K562 (cell line): ENCODE measurements at regions not wholly inside any gene's neighbourhood (a gene's known extent, or its start where the extent isn't known, plus 50 kb on each side); places are given as distances from the start of the nearest gene placed in this dataset.
A peak's percentile ranks its signal among the peaks of the same experiment; 100 is the strongest.

ENCODE experiments used
- GATAD2A ChIP-seq: fragments of 450-650 bp; IDR thresholded peaks from 2 replicates; pipeline ENCODE4 v1.6.1; 2017
- MTA3 ChIP-seq: fragments of 450-650 bp; formaldehyde crosslinking; IDR thresholded peaks from 2 replicates; pipeline ENCODE4 v1.6.1; 2017; ENCODE audit warnings: mild to moderate bottlenecking, borderline replicate concordance
- NUFIP1 ChIP-seq: fragments of 450-650 bp; IDR thresholded peaks from 2 replicates; pipeline ENCODE4 v1.6.1; 2018; ENCODE audit not compliant: partially characterized antibody
- ZNF143 ChIP-seq: sonication (generic); formaldehyde crosslinking; IDR thresholded peaks from 2 replicates; pipeline ENCODE4 v1.9.0; 2022; ENCODE audit warnings: mild to moderate bottlenecking, missing genetic modification reagents
- ZNF766 ChIP-seq: fragments of 200-800 bp; sonication (Bioruptor generic); conservative IDR thresholded peaks from 2 replicates; pipeline ENCODE4 v1.6.1; 2016; ENCODE audit warnings: missing genetic modification characterization, missing compliant biosample characterization
- TF ChIP-seq, protein P1 (sequence below): fragments of 450-650 bp; IDR thresholded peaks from 2 replicates; pipeline ENCODE4 v1.6.1; 2018; ENCODE audit not compliant: partially characterized antibody
- TF ChIP-seq, protein P2 (sequence below): sonication (generic); formaldehyde crosslinking; IDR thresholded peaks from 2 replicates; pipeline ENCODE4 v1.8.0; 2022; ENCODE audit warnings: mild to moderate bottlenecking, missing genetic modification reagents
- TF ChIP-seq, protein P3 (sequence below): fragments of 450-650 bp; IDR thresholded peaks from 2 replicates; pipeline ENCODE4 v1.6.1; 2016; ENCODE audit warnings: mild to moderate bottlenecking, moderate library complexity
- TF ChIP-seq, protein P4 (sequence below): fragments of 250-450 bp; sonication (Bioruptor Pico); IDR thresholded peaks from 2 replicates; pipeline ENCODE4 v1.9.0; 2021; ENCODE audit warnings: mild to moderate bottlenecking, inconsistent platforms

DNA sequence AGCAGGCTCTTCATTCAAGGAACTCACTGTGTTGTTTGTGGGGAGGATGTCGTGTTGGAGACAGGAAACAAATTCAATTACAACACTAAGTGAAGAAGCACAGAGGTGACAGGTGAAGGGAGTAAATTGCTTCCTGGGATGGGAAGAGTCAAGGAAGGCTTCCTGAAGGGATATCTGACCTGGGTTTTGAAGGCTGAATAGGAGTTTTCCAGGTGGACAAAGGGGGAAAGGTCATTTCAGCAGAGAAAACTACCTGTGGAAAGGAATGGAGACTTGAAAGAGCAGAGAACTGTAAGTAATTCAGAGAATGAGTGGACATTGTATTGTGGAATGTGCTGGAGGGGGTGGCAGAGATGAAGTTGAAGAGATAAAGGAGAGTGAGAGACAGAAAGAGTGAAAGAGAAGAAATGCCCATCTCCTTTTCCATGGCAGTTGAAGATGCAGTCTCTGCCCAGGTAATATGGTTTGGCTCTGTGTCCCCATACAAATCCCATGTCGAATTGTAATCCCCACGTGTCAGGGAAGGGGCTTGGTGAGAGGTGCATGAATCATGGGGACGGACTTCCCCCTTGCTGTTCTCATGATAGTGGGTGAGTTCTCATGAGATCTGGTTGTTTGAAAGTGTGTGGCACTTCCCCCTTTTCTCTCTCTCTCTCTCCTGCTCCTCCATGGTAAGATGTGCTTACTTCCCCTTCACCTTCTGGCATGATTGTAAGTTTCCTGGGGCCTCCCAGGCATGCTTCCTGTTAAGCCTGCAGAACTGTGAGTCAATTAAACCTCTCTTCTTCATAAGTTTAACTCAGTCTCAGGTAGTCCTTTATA, 205.7 kb upstream of the BCOR start (continued):
- TF ChIP-seq MTA3, result no peak
- no peak for TF ChIP-seq ZNF143 (CRISPR knock-in tag)
- TF ChIP-seq, protein P1, sequence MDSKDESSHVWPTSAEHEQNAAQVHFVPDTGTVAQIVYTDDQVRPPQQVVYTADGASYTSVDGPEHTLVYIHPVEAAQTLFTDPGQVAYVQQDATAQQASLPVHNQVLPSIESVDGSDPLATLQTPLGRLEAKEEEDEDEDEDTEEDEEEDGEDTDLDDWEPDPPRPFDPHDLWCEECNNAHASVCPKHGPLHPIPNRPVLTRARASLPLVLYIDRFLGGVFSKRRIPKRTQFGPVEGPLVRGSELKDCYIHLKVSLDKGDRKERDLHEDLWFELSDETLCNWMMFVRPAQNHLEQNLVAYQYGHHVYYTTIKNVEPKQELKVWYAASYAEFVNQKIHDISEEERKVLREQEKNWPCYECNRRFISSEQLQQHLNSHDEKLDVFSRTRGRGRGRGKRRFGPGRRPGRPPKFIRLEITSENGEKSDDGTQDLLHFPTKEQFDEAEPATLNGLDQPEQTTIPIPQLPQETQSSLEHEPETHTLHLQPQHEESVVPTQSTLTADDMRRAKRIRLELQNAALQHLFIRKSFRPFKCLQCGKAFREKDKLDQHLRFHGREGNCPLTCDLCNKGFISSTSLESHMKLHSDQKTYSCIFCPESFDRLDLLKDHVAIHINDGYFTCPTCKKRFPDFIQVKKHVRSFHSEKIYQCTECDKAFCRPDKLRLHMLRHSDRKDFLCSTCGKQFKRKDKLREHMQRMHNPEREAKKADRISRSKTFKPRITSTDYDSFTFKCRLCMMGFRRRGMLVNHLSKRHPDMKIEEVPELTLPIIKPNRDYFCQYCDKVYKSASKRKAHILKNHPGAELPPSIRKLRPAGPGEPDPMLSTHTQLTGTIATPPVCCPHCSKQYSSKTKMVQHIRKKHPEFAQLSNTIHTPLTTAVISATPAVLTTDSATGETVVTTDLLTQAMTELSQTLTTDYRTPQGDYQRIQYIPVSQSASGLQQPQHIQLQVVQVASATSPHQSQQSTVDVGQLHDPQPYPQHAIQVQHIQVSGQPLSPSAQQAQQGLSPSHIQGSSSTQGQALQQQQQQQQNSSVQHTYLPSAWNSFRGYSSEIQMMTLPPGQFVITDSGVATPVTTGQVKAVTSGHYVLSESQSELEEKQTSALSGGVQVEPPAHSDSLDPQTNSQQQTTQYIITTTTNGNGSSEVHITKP, result peak; percentile 22
- TF ChIP-seq ZNF766, result peak; percentile 98
- TF ChIP-seq, protein P2, sequence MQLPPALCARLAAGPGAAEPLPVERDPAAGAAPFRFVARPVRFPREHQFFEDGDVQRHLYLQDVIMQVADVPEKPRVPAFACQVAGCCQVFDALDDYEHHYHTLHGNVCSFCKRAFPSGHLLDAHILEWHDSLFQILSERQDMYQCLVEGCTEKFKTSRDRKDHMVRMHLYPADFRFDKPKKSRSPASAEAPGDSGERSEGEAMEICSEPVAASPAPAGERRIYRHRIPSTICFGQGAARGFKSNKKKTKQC, result no peak
- TF ChIP-seq, protein P3, sequence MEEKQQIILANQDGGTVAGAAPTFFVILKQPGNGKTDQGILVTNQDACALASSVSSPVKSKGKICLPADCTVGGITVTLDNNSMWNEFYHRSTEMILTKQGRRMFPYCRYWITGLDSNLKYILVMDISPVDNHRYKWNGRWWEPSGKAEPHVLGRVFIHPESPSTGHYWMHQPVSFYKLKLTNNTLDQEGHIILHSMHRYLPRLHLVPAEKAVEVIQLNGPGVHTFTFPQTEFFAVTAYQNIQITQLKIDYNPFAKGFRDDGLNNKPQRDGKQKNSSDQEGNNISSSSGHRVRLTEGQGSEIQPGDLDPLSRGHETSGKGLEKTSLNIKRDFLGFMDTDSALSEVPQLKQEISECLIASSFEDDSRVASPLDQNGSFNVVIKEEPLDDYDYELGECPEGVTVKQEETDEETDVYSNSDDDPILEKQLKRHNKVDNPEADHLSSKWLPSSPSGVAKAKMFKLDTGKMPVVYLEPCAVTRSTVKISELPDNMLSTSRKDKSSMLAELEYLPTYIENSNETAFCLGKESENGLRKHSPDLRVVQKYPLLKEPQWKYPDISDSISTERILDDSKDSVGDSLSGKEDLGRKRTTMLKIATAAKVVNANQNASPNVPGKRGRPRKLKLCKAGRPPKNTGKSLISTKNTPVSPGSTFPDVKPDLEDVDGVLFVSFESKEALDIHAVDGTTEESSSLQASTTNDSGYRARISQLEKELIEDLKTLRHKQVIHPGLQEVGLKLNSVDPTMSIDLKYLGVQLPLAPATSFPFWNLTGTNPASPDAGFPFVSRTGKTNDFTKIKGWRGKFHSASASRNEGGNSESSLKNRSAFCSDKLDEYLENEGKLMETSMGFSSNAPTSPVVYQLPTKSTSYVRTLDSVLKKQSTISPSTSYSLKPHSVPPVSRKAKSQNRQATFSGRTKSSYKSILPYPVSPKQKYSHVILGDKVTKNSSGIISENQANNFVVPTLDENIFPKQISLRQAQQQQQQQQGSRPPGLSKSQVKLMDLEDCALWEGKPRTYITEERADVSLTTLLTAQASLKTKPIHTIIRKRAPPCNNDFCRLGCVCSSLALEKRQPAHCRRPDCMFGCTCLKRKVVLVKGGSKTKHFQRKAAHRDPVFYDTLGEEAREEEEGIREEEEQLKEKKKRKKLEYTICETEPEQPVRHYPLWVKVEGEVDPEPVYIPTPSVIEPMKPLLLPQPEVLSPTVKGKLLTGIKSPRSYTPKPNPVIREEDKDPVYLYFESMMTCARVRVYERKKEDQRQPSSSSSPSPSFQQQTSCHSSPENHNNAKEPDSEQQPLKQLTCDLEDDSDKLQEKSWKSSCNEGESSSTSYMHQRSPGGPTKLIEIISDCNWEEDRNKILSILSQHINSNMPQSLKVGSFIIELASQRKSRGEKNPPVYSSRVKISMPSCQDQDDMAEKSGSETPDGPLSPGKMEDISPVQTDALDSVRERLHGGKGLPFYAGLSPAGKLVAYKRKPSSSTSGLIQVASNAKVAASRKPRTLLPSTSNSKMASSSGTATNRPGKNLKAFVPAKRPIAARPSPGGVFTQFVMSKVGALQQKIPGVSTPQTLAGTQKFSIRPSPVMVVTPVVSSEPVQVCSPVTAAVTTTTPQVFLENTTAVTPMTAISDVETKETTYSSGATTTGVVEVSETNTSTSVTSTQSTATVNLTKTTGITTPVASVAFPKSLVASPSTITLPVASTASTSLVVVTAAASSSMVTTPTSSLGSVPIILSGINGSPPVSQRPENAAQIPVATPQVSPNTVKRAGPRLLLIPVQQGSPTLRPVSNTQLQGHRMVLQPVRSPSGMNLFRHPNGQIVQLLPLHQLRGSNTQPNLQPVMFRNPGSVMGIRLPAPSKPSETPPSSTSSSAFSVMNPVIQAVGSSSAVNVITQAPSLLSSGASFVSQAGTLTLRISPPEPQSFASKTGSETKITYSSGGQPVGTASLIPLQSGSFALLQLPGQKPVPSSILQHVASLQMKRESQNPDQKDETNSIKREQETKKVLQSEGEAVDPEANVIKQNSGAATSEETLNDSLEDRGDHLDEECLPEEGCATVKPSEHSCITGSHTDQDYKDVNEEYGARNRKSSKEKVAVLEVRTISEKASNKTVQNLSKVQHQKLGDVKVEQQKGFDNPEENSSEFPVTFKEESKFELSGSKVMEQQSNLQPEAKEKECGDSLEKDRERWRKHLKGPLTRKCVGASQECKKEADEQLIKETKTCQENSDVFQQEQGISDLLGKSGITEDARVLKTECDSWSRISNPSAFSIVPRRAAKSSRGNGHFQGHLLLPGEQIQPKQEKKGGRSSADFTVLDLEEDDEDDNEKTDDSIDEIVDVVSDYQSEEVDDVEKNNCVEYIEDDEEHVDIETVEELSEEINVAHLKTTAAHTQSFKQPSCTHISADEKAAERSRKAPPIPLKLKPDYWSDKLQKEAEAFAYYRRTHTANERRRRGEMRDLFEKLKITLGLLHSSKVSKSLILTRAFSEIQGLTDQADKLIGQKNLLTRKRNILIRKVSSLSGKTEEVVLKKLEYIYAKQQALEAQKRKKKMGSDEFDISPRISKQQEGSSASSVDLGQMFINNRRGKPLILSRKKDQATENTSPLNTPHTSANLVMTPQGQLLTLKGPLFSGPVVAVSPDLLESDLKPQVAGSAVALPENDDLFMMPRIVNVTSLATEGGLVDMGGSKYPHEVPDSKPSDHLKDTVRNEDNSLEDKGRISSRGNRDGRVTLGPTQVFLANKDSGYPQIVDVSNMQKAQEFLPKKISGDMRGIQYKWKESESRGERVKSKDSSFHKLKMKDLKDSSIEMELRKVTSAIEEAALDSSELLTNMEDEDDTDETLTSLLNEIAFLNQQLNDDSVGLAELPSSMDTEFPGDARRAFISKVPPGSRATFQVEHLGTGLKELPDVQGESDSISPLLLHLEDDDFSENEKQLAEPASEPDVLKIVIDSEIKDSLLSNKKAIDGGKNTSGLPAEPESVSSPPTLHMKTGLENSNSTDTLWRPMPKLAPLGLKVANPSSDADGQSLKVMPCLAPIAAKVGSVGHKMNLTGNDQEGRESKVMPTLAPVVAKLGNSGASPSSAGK, result peak; percentile 68
- TF ChIP-seq, protein P4, sequence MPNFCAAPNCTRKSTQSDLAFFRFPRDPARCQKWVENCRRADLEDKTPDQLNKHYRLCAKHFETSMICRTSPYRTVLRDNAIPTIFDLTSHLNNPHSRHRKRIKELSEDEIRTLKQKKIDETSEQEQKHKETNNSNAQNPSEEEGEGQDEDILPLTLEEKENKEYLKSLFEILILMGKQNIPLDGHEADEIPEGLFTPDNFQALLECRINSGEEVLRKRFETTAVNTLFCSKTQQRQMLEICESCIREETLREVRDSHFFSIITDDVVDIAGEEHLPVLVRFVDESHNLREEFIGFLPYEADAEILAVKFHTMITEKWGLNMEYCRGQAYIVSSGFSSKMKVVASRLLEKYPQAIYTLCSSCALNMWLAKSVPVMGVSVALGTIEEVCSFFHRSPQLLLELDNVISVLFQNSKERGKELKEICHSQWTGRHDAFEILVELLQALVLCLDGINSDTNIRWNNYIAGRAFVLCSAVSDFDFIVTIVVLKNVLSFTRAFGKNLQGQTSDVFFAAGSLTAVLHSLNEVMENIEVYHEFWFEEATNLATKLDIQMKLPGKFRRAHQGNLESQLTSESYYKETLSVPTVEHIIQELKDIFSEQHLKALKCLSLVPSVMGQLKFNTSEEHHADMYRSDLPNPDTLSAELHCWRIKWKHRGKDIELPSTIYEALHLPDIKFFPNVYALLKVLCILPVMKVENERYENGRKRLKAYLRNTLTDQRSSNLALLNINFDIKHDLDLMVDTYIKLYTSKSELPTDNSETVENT (CRISPR knock-in tag), result no peak
- TF ChIP-seq GATAD2A, result no peak
- TF ChIP-seq NUFIP1, result no peak
